HCT116 (cell line): ENCODE measurements at regions not wholly inside any gene's neighbourhood (a gene's known extent, or its start where the extent isn't known, plus 50 kb on each side); places are given as distances from the start of the nearest gene placed in this dataset.

Source experiments
- ATAC-seq: fragments of 200-7000 bp; cut with Tn5 transposase; 2 replicates; pipeline ENCODE4 v1.9.1; 2020; ENCODE audit warnings: mild to moderate bottlenecking, moderate library complexity
- BruUV-seq: library from RNA; stranded (reverse); fragments of 400-500 nt; replicated peaks from 2 replicates; lab custom pipeline; 2021; lab: Mats Ljungman, UMichigan
- CTCF ChIA-PET: fragments of 300-600 bp; sonication (Branson Sonifier 250); formaldehyde crosslinking; loops from one replicate; lab custom pipeline; 2021; ENCODE audit warnings: antibody characterized with exemption; lab: Charles Lee
- POLR2A ChIA-PET: fragments of 300-600, 350-600 bp; sonication (Branson Sonifier 250); formaldehyde crosslinking; loops from one replicate; lab custom pipeline; 2021; ENCODE audit warnings: antibody characterized with exemption; lab: Charles Lee
- RAD21 ChIA-PET, 2 experiments: fragments of 300-600 bp; sonication (Branson Sonifier 250); formaldehyde crosslinking; loops; one replicate each; lab custom pipeline; 2023; ENCODE audit warnings: low total read pairs in 2 of 2; ENCODE audit not compliant: uncharacterized antibody in 2 of 2, unreplicated experiment in 2 of 2, low non-redundant PET in 1 of 2; lab: Charles Lee
- DNase-seq: peaks from one replicate; pipeline ENCODE4 v3.0.0-alpha.2; 2010; ENCODE audit warnings: low read depth, low spot score
- H2AFZ ChIP-seq: fragments of 200-600 bp; shearing (Covaris generic), sonication (generic); 2 replicates; pipeline ENCODE4 v1.6.1; 2017; ENCODE audit warnings: low read depth, mixed run types, mixed read lengths, antibody characterized with exemption, low read length; ENCODE audit not compliant: poor library complexity, severe bottlenecking
- H3K27ac ChIP-seq: 2 replicates; pipeline ENCODE4 v1.5.1; 2012; ENCODE audit warnings: low read depth, low read length
- H3K27me3 ChIP-seq: fragments of 200-600 bp; sonication (generic); 2 replicates; pipeline ENCODE4 v1.6.1; 2016; ENCODE audit warnings: mixed run types, low read length, mixed read lengths; ENCODE audit not compliant: insufficient read depth
- H3K36me3 ChIP-seq, 2 experiments: fragments of 200-500 bp in 1 of 2; fragments of 200-600 bp in 1 of 2; sonication (Bioruptor generic) in 1 of 2; sonication (generic) in 1 of 2; 2 replicates each; pipeline versions ENCODE4 v1.5.1 to v1.6.1; 2014 to 2016; ENCODE audit warnings: low read length in 2 of 2, inconsistent platforms in 1 of 2, mixed read lengths in 1 of 2, mixed run types in 1 of 2; ENCODE audit not compliant: insufficient read depth in 2 of 2, control insufficient read depth in 1 of 2
- H3K4me1 ChIP-seq, 2 experiments: fragments of 200-600 bp in 1 of 2; sonication (generic) in 1 of 2; 2 replicates each; pipeline versions ENCODE4 v1.5.1 to v1.6.1; 2012 to 2017; ENCODE audit warnings: low read length in 2 of 2, inconsistent platforms in 1 of 2, mild to moderate bottlenecking in 1 of 2, mixed read lengths in 1 of 2, mixed run types in 1 of 2, moderate library complexity in 1 of 2; ENCODE audit not compliant: insufficient read depth in 2 of 2, control insufficient read depth in 1 of 2
- H3K4me2 ChIP-seq: fragments of 200-600 bp; sonication (generic); 2 replicates; pipeline ENCODE4 v1.6.1; 2017; ENCODE audit warnings: mixed run types, low read length, mixed read lengths
- H3K4me3 ChIP-seq, 2 experiments: fragments of 200-600 bp in 1 of 2; sonication (generic) in 1 of 2; replicated peaks in 1 of 2; 2 replicates each; pipeline ENCODE4 v1.5.1; 2011 to 2016; ENCODE audit warnings: low read length in 2 of 2, control low read depth in 1 of 2, low read depth in 1 of 2, mild to moderate bottlenecking in 1 of 2, mixed read lengths in 1 of 2, mixed run types in 1 of 2
- H3K79me2 ChIP-seq: fragments of 200-600 bp; sonication (generic); 2 replicates; pipeline ENCODE4 v1.6.1; 2017; ENCODE audit warnings: mild to moderate bottlenecking, mixed run types, low read length, moderate library complexity, mixed read lengths; ENCODE audit not compliant: insufficient read depth
- H3K9ac ChIP-seq: fragments of 200-600 bp; sonication (generic); 2 replicates; pipeline ENCODE4 v1.6.1; 2016; ENCODE audit warnings: low read length, mixed read lengths
- H3K9me2 ChIP-seq: fragments of 200-600 bp; sonication (generic), shearing (Covaris generic); 2 replicates; pipeline ENCODE4 v1.6.1; 2017; ENCODE audit warnings: mixed run types, mild to moderate bottlenecking, moderate library complexity; ENCODE audit not compliant: insufficient read depth
- H3K9me3 ChIP-seq, 2 experiments: fragments of 200-500 bp in 1 of 2; fragments of 200-600 bp in 1 of 2; sonication (Bioruptor generic) in 1 of 2; sonication (generic) in 1 of 2; 2 replicates each; pipeline ENCODE4 v1.6.1; 2014 to 2017; ENCODE audit warnings: low read length in 2 of 2, mixed read lengths in 2 of 2, inconsistent platforms in 1 of 2, low read depth in 1 of 2, mild to moderate bottlenecking in 1 of 2, mixed run types in 1 of 2, moderate library complexity in 1 of 2; ENCODE audit not compliant: control insufficient read depth in 1 of 2, insufficient read depth in 1 of 2
- H4K20me1 ChIP-seq: fragments of 200-600 bp; sonication (generic), shearing (Covaris generic); 2 replicates; pipeline ENCODE4 v1.6.1; 2017; ENCODE audit warnings: mixed run types, mild to moderate bottlenecking, moderate library complexity; ENCODE audit not compliant: insufficient read depth
- ATF3 ChIP-seq: IDR thresholded peaks from 2 replicates; pipeline ENCODE4 v1.6.1; 2012
- CBX3 ChIP-seq: IDR thresholded peaks from 2 replicates; pipeline ENCODE4 v1.6.1; 2012; ENCODE audit warnings: low read depth
- EGR1 ChIP-seq: IDR thresholded peaks from 2 replicates; pipeline ENCODE4 v1.6.1; 2012; ENCODE audit warnings: low read depth
- ELF1 ChIP-seq: IDR thresholded peaks from 2 replicates; pipeline ENCODE4 v1.6.1; 2012; ENCODE audit warnings: low read depth, borderline replicate concordance
- EZH2phosphoT487 ChIP-seq: fragments of 200-600 bp; IDR thresholded peaks from 2 replicates; pipeline ENCODE4 v1.6.1; 2018; ENCODE audit warnings: antibody characterized with exemption, borderline replicate concordance
- FOSL1 ChIP-seq: IDR thresholded peaks from 2 replicates; pipeline ENCODE4 v1.6.1; 2012; ENCODE audit warnings: low read depth
- JUND ChIP-seq: IDR thresholded peaks from 2 replicates; pipeline ENCODE4 v1.6.1; 2012
- POLR2A ChIP-seq: IDR thresholded peaks from 2 replicates; pipeline ENCODE4 v1.7.0; 2011; ENCODE audit warnings: borderline replicate concordance; ENCODE audit not compliant: insufficient read depth, insufficient read length; ENCODE audit errors: extremely low read depth
- POLR2AphosphoS5 ChIP-seq: IDR thresholded peaks from 2 replicates; pipeline ENCODE4 v1.6.1; 2011; ENCODE audit warnings: mild to moderate bottlenecking, low read depth, low read length, moderate library complexity
- REST ChIP-seq: IDR thresholded peaks from 2 replicates; pipeline ENCODE4 v1.6.1; 2012; ENCODE audit warnings: low read depth
- SIN3A ChIP-seq: IDR thresholded peaks from 2 replicates; pipeline ENCODE4 v1.6.1; 2012; ENCODE audit warnings: low read depth
- SRF ChIP-seq: IDR thresholded peaks from 2 replicates; pipeline ENCODE4 v1.6.1; 2012; ENCODE audit warnings: low read depth
- ZFX ChIP-seq: fragments of 450-650 bp; IDR thresholded peaks from 2 replicates; pipeline ENCODE4 v1.6.1; 2017
- ZNF274 ChIP-seq: fragments of 200-500 bp; sonication (Bioruptor generic); IDR thresholded peaks from 2 replicates; pipeline ENCODE4 v1.6.1; 2014; ENCODE audit warnings: mild to moderate bottlenecking, low read depth, low read length, inconsistent platforms
- intact Hi-C: fragments of 100-400 bp; cut with micrococcal nuclease; formaldehyde crosslinking; loops from 2 replicates; pipeline ENCODE4 v1.10.0; 2022

- no peak overlapping the region for H3K27ac ChIP-seq
- ChIA-PET CTCF (no interaction called here), POLR2A (no interaction called here), RAD21 (no interaction called here)
- ATAC-seq (no peak), DNase-seq (no peak)
- TF ChIP-seq ZFX (no peak), EZH2phosphoT487 (no peak), CBX3 (no peak), POLR2A (no peak), SIN3A (no peak), SRF (no peak), ZNF274 (no peak), FOSL1 (no peak), EGR1 (no peak), JUND (no peak), REST (no peak), ATF3 (no peak), ELF1 (no peak), POLR2AphosphoS5 (no peak)
- no TSS peak for BruUV-seq
- no peak overlapping the region for H3K4me2 ChIP-seq
- H3K36me3 ChIP-seq, result no peaks in the 10 kb centered on the region
- H3K4me1 ChIP-seq, result peaks cover 5 to 8% of the 10 kb centered on the region in 2 experiments
- H3K9ac ChIP-seq, result no peak overlapping the region
- no peaks in the 10 kb centered on the region for H3K27me3 ChIP-seq
- intact Hi-C loops, result no loop called here
- H3K9me2 ChIP-seq, result no peaks in the 10 kb centered on the region
- no peaks in the 10 kb centered on the region for H4K20me1 ChIP-seq
- H3K4me3 ChIP-seq, result no peak overlapping the region
- no peaks in the 10 kb centered on the region for H3K9me3 ChIP-seq
- H3K79me2 ChIP-seq, result no peaks in the 10 kb centered on the region
- H2AFZ ChIP-seq, result no peak overlapping the region
Observed at GRCh38 chr15:62807539-62808130, 234.9 kb upstream of the TPM1 start.
